GM12891 (cell line): ENCODE measurements at regions not wholly inside any gene's neighbourhood (a gene's known extent, or its start where the extent isn't known, plus 50 kb on each side); places are given as distances from the start of the nearest gene placed in this dataset.

Source experiments
- PAX5 ChIP-seq: IDR thresholded peaks from 2 replicates; pipeline ENCODE4 v1.6.1; 2011; ENCODE audit warnings: low read length, moderate library complexity, mild to moderate bottlenecking; ENCODE audit not compliant: insufficient read depth, severe bottlenecking
- POLR2A ChIP-seq: IDR thresholded peaks from 2 replicates; pipeline ENCODE4 v1.6.1; 2011; ENCODE audit warnings: low read depth, low read length, control low read depth
- POLR2AphosphoS5 ChIP-seq: IDR thresholded peaks from 2 replicates; pipeline ENCODE4 v1.6.1; 2011; ENCODE audit warnings: low read depth, low read length, control low read depth
- POU2F2 ChIP-seq: IDR thresholded peaks from 2 replicates; pipeline ENCODE4 v1.6.1; 2011; ENCODE audit warnings: low read depth, mild to moderate bottlenecking, control low read depth, low read length, moderate library complexity
- SPI1 ChIP-seq: IDR thresholded peaks from 2 replicates; pipeline ENCODE4 v1.6.1; 2011; ENCODE audit warnings: low read depth, low read length, control low read depth
- TAF1 ChIP-seq: IDR thresholded peaks from 2 replicates; pipeline ENCODE4 v1.6.1; 2011; ENCODE audit warnings: low read depth, low read length, control low read depth

DNA sequence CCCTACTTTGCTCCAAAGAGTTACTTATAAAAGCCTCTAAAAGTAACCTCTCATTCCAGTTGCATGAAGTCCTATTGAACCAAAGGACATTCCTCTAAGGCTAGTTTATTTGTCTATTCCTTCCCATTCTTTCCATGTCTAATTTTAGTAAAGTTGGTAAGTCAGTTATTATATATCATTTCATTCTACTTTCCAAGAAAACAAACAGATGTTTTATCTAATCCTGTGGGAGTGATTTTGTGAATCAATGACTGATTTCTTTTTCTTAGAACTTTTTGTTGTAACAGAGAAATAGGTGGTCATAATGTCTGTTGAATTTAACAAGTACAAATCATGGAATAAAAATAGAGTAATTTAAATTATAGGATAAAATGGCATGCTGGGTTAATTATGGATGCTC, 286.3 kb downstream of the FSIP2 start:
- TF ChIP-seq POLR2AphosphoS5, result no peak
- no peak for TF ChIP-seq TAF1
- no peak for TF ChIP-seq POLR2A
- TF ChIP-seq POU2F2, result no peak
- TF ChIP-seq PAX5, result no peak
- TF ChIP-seq SPI1, result no peak
